ENCODE measurements at regions not wholly inside any gene's neighbourhood (a gene's known extent, or its start where the extent isn't known, plus 50 kb on each side); places are given as distances from the start of the nearest gene placed in this dataset.

GRCh38 chr6:140108167-140108566, 733.7 kb upstream of the CITED2 start:
- DNase-seq (ENCODE audit: low read depth) = no peak

GRCh38 chr6:140107216-140107615, 732.8 kb upstream of the CITED2 start:
- no peak for DNase-seq (ENCODE audit: low read depth)

- DNase-seq (ENCODE audit: low read depth) = peak; percentile 8
These were observed 731.4 kb upstream of the CITED2 start for GRCh38 chr6:140105857-140106256.

GRCh38 chr6:140105241-140105640, 730.8 kb upstream of the CITED2 start:
- no peak for DNase-seq (ENCODE audit: low read depth)

- no peak for DNase-seq (ENCODE audit: low read depth)
These were observed 727.4 kb upstream of the CITED2 start for GRCh38 chr6:140101818-140102217.

- no peak for DNase-seq (ENCODE audit: low read depth)
These were observed 726.9 kb upstream of the CITED2 start for GRCh38 chr6:140101367-140101766.

GRCh38 chr6:140095532-140095931, 721.1 kb upstream of the CITED2 start:
- DNase-seq (ENCODE audit: low read depth) = no peak

- no peak for DNase-seq (ENCODE audit: low read depth)
These were observed 717.4 kb upstream of the CITED2 start for GRCh38 chr6:140091895-140092294.

GRCh38 chr6:140090871-140091270, 716.4 kb upstream of the CITED2 start:
- no peak for DNase-seq (ENCODE audit: low read depth)

GRCh38 chr6:140083375-140083774, 708.9 kb upstream of the CITED2 start:
- no peak for DNase-seq (ENCODE audit: low read depth)

GRCh38 chr6:140082867-140083297, 708.4 kb upstream of the CITED2 start:
- no peak for DNase-seq (ENCODE audit: low read depth)

GRCh38 chr6:140079328-140079727, 704.9 kb upstream of the CITED2 start:
- DNase-seq (ENCODE audit: low read depth) = no peak

GRCh38 chr6:140078561-140079125, 704.2 kb upstream of the CITED2 start:
- DNase-seq (ENCODE audit: low read depth) = peak; percentile 89

GRCh38 chr6:140077827-140078560, 703.5 kb upstream of the CITED2 start:
- no peak for DNase-seq (ENCODE audit: low read depth)

- no peak for DNase-seq (ENCODE audit: low read depth)
These were observed 701.7 kb upstream of the CITED2 start for GRCh38 chr6:140076105-140076504.

- DNase-seq (ENCODE audit: low read depth) = peak; percentile 83
These were observed 699.0 kb upstream of the CITED2 start for GRCh38 chr6:140073456-140073855.

GRCh38 chr6:140071601-140072062, 697.2 kb upstream of the CITED2 start:
- no peak for DNase-seq (ENCODE audit: low read depth)

GRCh38 chr6:140070846-140071473, 696.5 kb upstream of the CITED2 start:
- DNase-seq (ENCODE audit: low read depth) = peak; percentile 88

GRCh38 chr6:140069576-140069975, 695.1 kb upstream of the CITED2 start:
- DNase-seq (ENCODE audit: low read depth) = no peak

GRCh38 chr6:140068801-140069200, 694.4 kb upstream of the CITED2 start:
- no peak for DNase-seq (ENCODE audit: low read depth)

GRCh38 chr6:140064366-140064765, 689.9 kb upstream of the CITED2 start:
- no peak for DNase-seq (ENCODE audit: low read depth)

GRCh38 chr6:140063021-140063399, 688.6 kb upstream of the CITED2 start:
- no peak for DNase-seq (ENCODE audit: low read depth)
